OCI-LY1 (cell line): ENCODE measurements at regions not wholly inside any gene's neighbourhood (a gene's known extent, or its start where the extent isn't known, plus 50 kb on each side); places are given as distances from the start of the nearest gene placed in this dataset.

Experiments
- EZH2 ChIP-seq: fragments of 200-600 bp; sonication (generic), shearing (Covaris generic); IDR thresholded peaks from 2 replicates; pipeline ENCODE4 v1.8.0; 2017; ENCODE audit warnings: borderline replicate concordance, mixed run types, mild to moderate bottlenecking, antibody characterized with exemption, low read length, moderate library complexity, mixed read lengths
- TF ChIP-seq, protein P1 (sequence below): fragments of 200-600 bp; sonication (generic), shearing (Covaris generic); IDR thresholded peaks from 2 replicates; pipeline ENCODE4 v1.5.1; 2017; ENCODE audit warnings: mild to moderate bottlenecking, antibody characterized with exemption, low read length, moderate library complexity, mixed read lengths

DNA sequence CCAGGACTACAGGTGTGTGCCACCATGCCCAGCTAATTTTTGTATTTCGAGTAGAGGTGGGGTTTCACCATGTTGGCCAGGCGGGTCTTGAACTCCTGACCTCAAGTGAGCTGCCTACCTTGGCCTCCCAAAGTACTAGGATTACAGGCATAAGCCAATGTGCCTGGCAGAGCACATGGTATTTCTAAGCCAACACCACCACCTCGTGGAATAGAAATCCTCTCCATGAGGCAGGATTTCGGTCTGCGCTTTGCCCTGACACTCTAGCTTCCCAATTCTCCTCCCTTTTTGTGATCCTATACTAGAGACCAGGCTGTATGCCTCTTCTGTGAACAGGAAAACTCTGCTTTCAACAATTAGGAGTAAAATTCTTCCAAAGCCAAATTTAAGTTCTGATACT, 372.2 kb downstream of the VGLL3 start:
- no peak for TF ChIP-seq EZH2
- TF ChIP-seq, protein P1, sequence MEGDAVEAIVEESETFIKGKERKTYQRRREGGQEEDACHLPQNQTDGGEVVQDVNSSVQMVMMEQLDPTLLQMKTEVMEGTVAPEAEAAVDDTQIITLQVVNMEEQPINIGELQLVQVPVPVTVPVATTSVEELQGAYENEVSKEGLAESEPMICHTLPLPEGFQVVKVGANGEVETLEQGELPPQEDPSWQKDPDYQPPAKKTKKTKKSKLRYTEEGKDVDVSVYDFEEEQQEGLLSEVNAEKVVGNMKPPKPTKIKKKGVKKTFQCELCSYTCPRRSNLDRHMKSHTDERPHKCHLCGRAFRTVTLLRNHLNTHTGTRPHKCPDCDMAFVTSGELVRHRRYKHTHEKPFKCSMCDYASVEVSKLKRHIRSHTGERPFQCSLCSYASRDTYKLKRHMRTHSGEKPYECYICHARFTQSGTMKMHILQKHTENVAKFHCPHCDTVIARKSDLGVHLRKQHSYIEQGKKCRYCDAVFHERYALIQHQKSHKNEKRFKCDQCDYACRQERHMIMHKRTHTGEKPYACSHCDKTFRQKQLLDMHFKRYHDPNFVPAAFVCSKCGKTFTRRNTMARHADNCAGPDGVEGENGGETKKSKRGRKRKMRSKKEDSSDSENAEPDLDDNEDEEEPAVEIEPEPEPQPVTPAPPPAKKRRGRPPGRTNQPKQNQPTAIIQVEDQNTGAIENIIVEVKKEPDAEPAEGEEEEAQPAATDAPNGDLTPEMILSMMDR: no peak
